ENCODE measurements at regions not wholly inside any gene's neighbourhood (a gene's known extent, or its start where the extent isn't known, plus 50 kb on each side); places are given as distances from the start of the nearest gene placed in this dataset.

DNA sequence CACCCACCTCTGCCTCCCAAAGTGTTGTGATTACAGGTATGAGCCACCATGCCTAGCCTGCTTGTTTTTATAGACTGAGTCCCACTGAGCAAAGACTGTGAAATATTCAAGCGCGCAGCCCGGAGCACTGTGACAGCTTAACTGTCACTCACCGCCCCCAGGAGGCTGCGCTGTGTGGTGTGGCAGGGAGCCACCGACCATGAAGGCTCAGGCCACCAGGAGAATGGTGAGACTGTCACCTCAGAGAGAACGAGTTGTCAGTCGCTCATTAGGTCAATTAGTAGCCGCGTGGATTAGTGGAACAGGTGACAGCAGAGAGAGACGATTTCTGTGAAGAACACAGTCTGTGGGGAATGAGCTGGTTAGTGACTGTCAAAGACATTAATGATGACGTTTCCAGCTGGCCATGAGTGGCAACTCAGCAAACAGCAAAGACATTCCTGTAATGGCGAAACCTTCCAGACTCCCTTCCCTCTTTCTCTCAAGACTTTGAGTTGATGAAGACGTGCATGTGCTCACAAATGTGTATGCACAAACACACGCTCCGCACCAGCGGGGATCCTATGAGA is 64.5 kb downstream of the CYCS start:
- TF ChIP-seq, protein P1, sequence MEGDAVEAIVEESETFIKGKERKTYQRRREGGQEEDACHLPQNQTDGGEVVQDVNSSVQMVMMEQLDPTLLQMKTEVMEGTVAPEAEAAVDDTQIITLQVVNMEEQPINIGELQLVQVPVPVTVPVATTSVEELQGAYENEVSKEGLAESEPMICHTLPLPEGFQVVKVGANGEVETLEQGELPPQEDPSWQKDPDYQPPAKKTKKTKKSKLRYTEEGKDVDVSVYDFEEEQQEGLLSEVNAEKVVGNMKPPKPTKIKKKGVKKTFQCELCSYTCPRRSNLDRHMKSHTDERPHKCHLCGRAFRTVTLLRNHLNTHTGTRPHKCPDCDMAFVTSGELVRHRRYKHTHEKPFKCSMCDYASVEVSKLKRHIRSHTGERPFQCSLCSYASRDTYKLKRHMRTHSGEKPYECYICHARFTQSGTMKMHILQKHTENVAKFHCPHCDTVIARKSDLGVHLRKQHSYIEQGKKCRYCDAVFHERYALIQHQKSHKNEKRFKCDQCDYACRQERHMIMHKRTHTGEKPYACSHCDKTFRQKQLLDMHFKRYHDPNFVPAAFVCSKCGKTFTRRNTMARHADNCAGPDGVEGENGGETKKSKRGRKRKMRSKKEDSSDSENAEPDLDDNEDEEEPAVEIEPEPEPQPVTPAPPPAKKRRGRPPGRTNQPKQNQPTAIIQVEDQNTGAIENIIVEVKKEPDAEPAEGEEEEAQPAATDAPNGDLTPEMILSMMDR (IDR thresholded peaks at IDR 0.05; ENCODE audit: borderline replicate concordance, extremely low read depth, low read length, poor library complexity, severe bottlenecking) = no peak
- no peak for TF ChIP-seq EZH2 (IDR thresholded peaks at IDR 0.05; ENCODE audit: borderline replicate concordance, low read depth, low read length, severe bottlenecking)

All from DND-41 (cell line).